GM12865 (cell line): ENCODE measurements at regions not wholly inside any gene's neighbourhood (a gene's known extent, or its start where the extent isn't known, plus 50 kb on each side); places are given as distances from the start of the nearest gene placed in this dataset.

ENCODE experiments used
- DNase-seq: peaks from one replicate; pipeline ENCODE4 v3.0.0; 2010; ENCODE audit warnings: low read depth
- H3K4me3 ChIP-seq: 2 replicates; pipeline ENCODE4 v1.5.1; 2011; ENCODE audit warnings: mild to moderate bottlenecking, low read depth, low read length, control low read depth
- CTCF ChIP-seq: IDR thresholded peaks from 2 replicates; pipeline ENCODE4 v1.5.1; 2011; ENCODE audit warnings: low read length, control low read depth, low read depth, inconsistent platforms; ENCODE audit not compliant: insufficient read depth; ENCODE audit errors: missing control alignments

- no peak overlapping the region for H3K4me3 ChIP-seq
- DNase-seq, result no peak
- no peak for TF ChIP-seq CTCF
Observed at GRCh38 chr10:109428775-109429491, 494.4 kb downstream of the XPNPEP1 start.

- no peak for TF ChIP-seq CTCF
- DNase-seq, result no peak
- H3K4me3 ChIP-seq, result no peak overlapping the region
Observed at GRCh38 chr10:109427411-109427810, 495.9 kb downstream of the XPNPEP1 start.

GRCh38 chr10:109426987-109427386 lies 496.3 kb downstream of the XPNPEP1 start:
- no peak overlapping the region for H3K4me3 ChIP-seq
- no peak for TF ChIP-seq CTCF
- DNase-seq, result no peak

GRCh38 chr10:109418795-109419194 lies 504.5 kb downstream of the XPNPEP1 start:
- no peak overlapping the region for H3K4me3 ChIP-seq
- no peak for DNase-seq
- no peak for TF ChIP-seq CTCF

GRCh38 chr10:109417803-109418202 lies 505.5 kb downstream of the XPNPEP1 start:
- no peak for TF ChIP-seq CTCF
- no peak overlapping the region for H3K4me3 ChIP-seq
- DNase-seq, result no peak

GRCh38 chr10:109412353-109412752 lies 511.0 kb downstream of the XPNPEP1 start:
- no peak overlapping the region for H3K4me3 ChIP-seq
- TF ChIP-seq CTCF, result no peak
- DNase-seq, result no peak

- no peak overlapping the region for H3K4me3 ChIP-seq
- TF ChIP-seq CTCF, result no peak
- DNase-seq, result no peak
Observed at GRCh38 chr10:109411917-109412316, 511.4 kb downstream of the XPNPEP1 start.
